Small intestine (tissue), 7 donors: ENCODE measurements at regions not wholly inside any gene's neighbourhood (a gene's known extent, or its start where the extent isn't known, plus 50 kb on each side); places are given as distances from the start of the nearest gene placed in this dataset.
"Not testable (repeated sequence)": the region's sequence is repeated elsewhere in the genome, so short reads cannot be mapped to it uniquely, and the experiment has no call there.

Experiments
- DNase-seq, 2 donors: peaks; one replicate each; pipeline versions ENCODE4 v3.0.0 to v3.0.0-alpha.2; 2013
- FAIRE-seq: peaks from 2 replicates; lab custom pipeline; 2012; peaks lifted over from hg19 to GRCh38; lab: Jason Lieb, UNC
- H3K27ac ChIP-seq, 3 donors: one replicate each; pipeline ENCODE4 v1.5.1; 2013; ENCODE audit warnings: low read length in 2 of 3, mild to moderate bottlenecking in 2 of 3, control low read depth in 1 of 3, inconsistent platforms in 1 of 3, low read depth in 1 of 3, moderate library complexity in 1 of 3
- H3K27me3 ChIP-seq, 3 donors: one replicate each; pipeline ENCODE4 v1.6.1; 2013; ENCODE audit warnings: low read length in 3 of 3, inconsistent platforms in 1 of 3; ENCODE audit not compliant: control insufficient read depth in 3 of 3, insufficient read depth in 3 of 3
- H3K36me3 ChIP-seq, 3 donors: one replicate each; pipeline ENCODE4 v1.6.1; 2013; ENCODE audit warnings: low read length in 3 of 3, inconsistent platforms in 1 of 3, low read depth in 1 of 3, mild to moderate bottlenecking in 1 of 3, moderate library complexity in 1 of 3; ENCODE audit not compliant: control insufficient read depth in 3 of 3, insufficient read depth in 2 of 3
- H3K4me1 ChIP-seq, 3 donors: one replicate each; pipeline ENCODE4 v1.6.1; 2013; ENCODE audit warnings: low read length in 2 of 3, inconsistent platforms in 1 of 3, low read depth in 1 of 3, mild to moderate bottlenecking in 1 of 3, moderate library complexity in 1 of 3; ENCODE audit not compliant: control insufficient read depth in 3 of 3, insufficient read depth in 2 of 3
- H3K4me3 ChIP-seq, 3 donors: one replicate each; pipeline ENCODE4 v1.5.1; 2013; ENCODE audit warnings: low read length in 3 of 3, control low read depth in 1 of 3, inconsistent platforms in 1 of 3, low read depth in 1 of 3, mild to moderate bottlenecking in 1 of 3, moderate library complexity in 1 of 3
- H3K9me3 ChIP-seq, 2 donors: one replicate each; pipeline ENCODE4 v1.6.1; 2013; ENCODE audit warnings: low read depth in 1 of 2, low read length in 1 of 2; ENCODE audit not compliant: control insufficient read depth in 2 of 2, insufficient read depth in 1 of 2
- WGBS, 3 donors: extraction: QIAGEN DNeasy Blood & Tissue Kit; methylation state at CpG; one replicate each; pipeline ENCODE4 v1.1.7; 2013; 5-methylcytosine and 5-hydroxymethylcytosine counted together
- donor health status: healthy with polysubstance abuse.
- donor health status: control.
- donor health status: control.
- donor health status: Bipolar disorder and iron deficiency.
- donor health status: healthy.

DNA sequence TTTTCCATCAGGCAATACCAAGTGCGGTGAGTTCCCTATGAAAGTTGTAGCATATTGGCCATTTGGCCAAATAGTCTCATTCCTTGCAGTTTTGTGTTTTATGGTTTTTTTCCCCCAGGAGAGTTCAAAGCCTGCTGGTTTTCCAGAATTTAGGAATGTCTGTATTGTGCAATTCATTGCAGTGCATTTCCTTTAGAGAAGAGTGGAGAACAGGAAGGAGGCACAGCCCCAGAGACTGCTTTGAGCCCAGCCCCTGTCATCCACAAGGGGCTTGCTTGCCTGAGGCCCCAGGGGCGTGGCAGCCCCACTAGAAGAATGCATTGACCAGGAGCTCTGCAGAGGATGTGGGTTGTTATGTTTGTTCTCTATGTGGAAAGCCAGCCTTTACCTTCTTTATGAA is 375.5 kb downstream of the BCL2L11 start:
- not testable (repeated sequence) for H3K36me3 ChIP-seq, H3K27ac ChIP-seq, FAIRE-seq, H3K4me3 ChIP-seq, H3K9me3 ChIP-seq, H3K27me3 ChIP-seq, DNase-seq, H3K4me1 ChIP-seq
- WGBS, 3 donors, result 63 to 93% (median 71%) methylated on average over 2 of the region's 2 CpGs

- WGBS, 3 donors, result 86 to 100% (median 91%) methylated on average over 4 of the region's 5 CpGs
- H3K9me3 ChIP-seq, FAIRE-seq, H3K4me3 ChIP-seq, H3K27ac ChIP-seq, H3K36me3 ChIP-seq, H3K4me1 ChIP-seq, H3K27me3 ChIP-seq, DNase-seq: not testable (repeated sequence)
These were observed 376.1 kb downstream of the BCL2L11 start for GRCh38 chr2:111496860-111497259.

- not testable (repeated sequence) for H3K9me3 ChIP-seq, H3K27ac ChIP-seq, H3K4me3 ChIP-seq, H3K27me3 ChIP-seq, FAIRE-seq, DNase-seq, H3K36me3 ChIP-seq, H3K4me1 ChIP-seq
- WGBS, 3 donors, result 77 to 94% (median 92%) methylated on average over 2 of the region's 2 CpGs
These were observed 376.6 kb downstream of the BCL2L11 start for GRCh38 chr2:111497270-111497669.

GRCh38 chr2:111500536-111501062 is 379.9 kb downstream of the BCL2L11 start:
- not testable (repeated sequence) for H3K27me3 ChIP-seq, H3K27ac ChIP-seq, FAIRE-seq, H3K4me1 ChIP-seq, H3K36me3 ChIP-seq, H3K9me3 ChIP-seq, H3K4me3 ChIP-seq, DNase-seq
- WGBS, 3 donors, result 75 to 80% (median 77%) methylated on average over 2 of the region's 3 CpGs

GRCh38 chr2:111503844-111504570 is 380.0 kb downstream of the ANAPC1 start:
- not testable (repeated sequence) for H3K4me1 ChIP-seq, H3K36me3 ChIP-seq, FAIRE-seq, H3K27ac ChIP-seq, DNase-seq, H3K27me3 ChIP-seq, H3K9me3 ChIP-seq, H3K4me3 ChIP-seq
- WGBS, 3 donors, result 27 to 71% (median 33%) methylated on average over 1 to 2 of the region's 5 CpGs

DNA sequence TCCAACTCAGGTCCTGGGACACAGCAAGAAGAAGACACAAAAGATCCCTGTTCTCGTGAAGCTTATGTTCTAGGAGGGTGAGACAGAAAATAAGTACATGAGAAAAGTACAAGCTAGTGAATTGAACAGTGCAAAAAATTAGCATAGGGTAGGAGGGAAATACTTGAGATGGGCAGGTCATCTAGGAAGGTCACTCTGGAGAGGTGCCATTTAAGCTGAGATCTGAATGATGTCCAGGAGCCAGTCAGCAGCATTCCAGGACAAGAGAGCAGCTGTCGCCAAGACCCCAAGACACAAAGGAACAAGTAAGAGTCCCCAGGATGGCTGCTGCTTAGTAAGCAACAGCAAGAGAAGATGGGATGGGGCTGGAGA is 379.4 kb downstream of the ANAPC1 start:
- not testable (repeated sequence) for H3K9me3 ChIP-seq, H3K4me3 ChIP-seq, H3K4me1 ChIP-seq, H3K27me3 ChIP-seq, H3K36me3 ChIP-seq, FAIRE-seq, H3K27ac ChIP-seq, DNase-seq
- WGBS, 3 donors, result 47 to 87% (median 69%) methylated on average over 1 of the region's 2 CpGs

GRCh38 chr2:111505267-111505666 is 378.7 kb downstream of the ANAPC1 start:
- not testable (repeated sequence) for FAIRE-seq, H3K36me3 ChIP-seq, DNase-seq, H3K9me3 ChIP-seq, H3K27me3 ChIP-seq, H3K4me1 ChIP-seq, H3K27ac ChIP-seq, H3K4me3 ChIP-seq
- WGBS, 3 donors, result 68 to 73% (median 70%) methylated on average over 4 to 5 of the region's 5 CpGs

GRCh38 chr2:111506936-111507335 is 377.1 kb downstream of the ANAPC1 start:
- not testable (repeated sequence) for H3K27ac ChIP-seq, H3K4me3 ChIP-seq, DNase-seq, H3K36me3 ChIP-seq, H3K4me1 ChIP-seq, H3K9me3 ChIP-seq, H3K27me3 ChIP-seq, FAIRE-seq
- WGBS, 3 donors, result 56 to 66% (median 65%) methylated on average over 4 of the region's 5 CpGs
